Right atrium auricular region (tissue), 2 donors: ENCODE measurements at regions not wholly inside any gene's neighbourhood (a gene's known extent, or its start where the extent isn't known, plus 50 kb on each side); places are given as distances from the start of the nearest gene placed in this dataset.

Experiments
- DNase-seq: peaks from one replicate; pipeline ENCODE4 v3.0.0-alpha.2; 2019; ENCODE audit warnings: low spot score
- H3K27ac ChIP-seq, 2 donors: fragments of 200-600 bp; sonication (generic); 1 replicate in 1 of 2; 2 replicates in 1 of 2; pipeline ENCODE4 v1.5.1; 2016 to 2019
- H3K27me3 ChIP-seq, 2 donors: fragments of 200-600 bp; sonication (generic); one replicate each; pipeline versions ENCODE4 v1.5.1 to v1.6.0; 2017 to 2019
- H3K36me3 ChIP-seq: fragments of 200-600 bp; sonication (generic); one replicate; pipeline ENCODE4 v1.5.1; 2016
- H3K4me1 ChIP-seq, 2 donors: fragments of 200-600 bp; sonication (generic); one replicate each; pipeline versions ENCODE4 v1.5.1 to v1.6.0; 2017 to 2019
- H3K4me3 ChIP-seq, 2 donors: fragments of 200-600 bp; sonication (generic); 1 replicate in 1 of 2; 2 replicates in 1 of 2; pipeline ENCODE4 v1.5.1; 2017 to 2019; ENCODE audit warnings: mild to moderate bottlenecking in 1 of 2, moderate library complexity in 1 of 2
- H3K9me3 ChIP-seq, 2 donors: fragments of 200-600 bp; sonication (generic); one replicate each; pipeline ENCODE4 v1.5.1; 2019
- TF ChIP-seq, protein P1 (sequence below), 2 donors: fragments of 200-600 bp; sonication (generic); IDR thresholded peaks; one replicate each; pipeline ENCODE4 v1.5.1; 2019; ENCODE audit warnings: antibody characterized with exemption in 2 of 2

DNA sequence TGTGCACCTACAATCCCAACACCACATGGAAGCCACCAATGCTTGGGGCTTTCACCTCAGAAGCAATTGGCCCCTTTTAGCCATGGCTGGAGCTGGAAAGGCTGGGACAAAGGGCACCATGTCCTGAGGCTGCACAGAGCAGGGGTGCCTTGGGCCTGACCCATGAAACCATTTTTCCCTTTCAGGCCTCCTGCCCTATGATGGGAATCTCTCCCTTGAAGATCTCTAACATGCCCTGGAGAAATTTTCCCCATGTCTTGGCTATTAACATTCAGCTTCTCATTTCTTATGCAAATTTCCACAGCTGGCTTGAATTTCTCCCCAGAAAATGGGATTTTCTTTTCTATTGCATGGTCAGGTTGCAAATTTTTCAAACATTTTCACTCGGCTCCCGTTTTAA, 823.6 kb downstream of the GALC start:
- Histone ChIP-seq H3K4me3 (no peak overlapping the region), H3K4me1 (no peaks in the 10 kb centered on the region), H3K27me3 (no peaks in the 10 kb centered on the region), H3K27ac (no peak overlapping the region), H3K9me3 (no peaks in the 10 kb centered on the region), H3K36me3 (no peaks in the 10 kb centered on the region)
- no peak for DNase-seq
- TF ChIP-seq, protein P1, sequence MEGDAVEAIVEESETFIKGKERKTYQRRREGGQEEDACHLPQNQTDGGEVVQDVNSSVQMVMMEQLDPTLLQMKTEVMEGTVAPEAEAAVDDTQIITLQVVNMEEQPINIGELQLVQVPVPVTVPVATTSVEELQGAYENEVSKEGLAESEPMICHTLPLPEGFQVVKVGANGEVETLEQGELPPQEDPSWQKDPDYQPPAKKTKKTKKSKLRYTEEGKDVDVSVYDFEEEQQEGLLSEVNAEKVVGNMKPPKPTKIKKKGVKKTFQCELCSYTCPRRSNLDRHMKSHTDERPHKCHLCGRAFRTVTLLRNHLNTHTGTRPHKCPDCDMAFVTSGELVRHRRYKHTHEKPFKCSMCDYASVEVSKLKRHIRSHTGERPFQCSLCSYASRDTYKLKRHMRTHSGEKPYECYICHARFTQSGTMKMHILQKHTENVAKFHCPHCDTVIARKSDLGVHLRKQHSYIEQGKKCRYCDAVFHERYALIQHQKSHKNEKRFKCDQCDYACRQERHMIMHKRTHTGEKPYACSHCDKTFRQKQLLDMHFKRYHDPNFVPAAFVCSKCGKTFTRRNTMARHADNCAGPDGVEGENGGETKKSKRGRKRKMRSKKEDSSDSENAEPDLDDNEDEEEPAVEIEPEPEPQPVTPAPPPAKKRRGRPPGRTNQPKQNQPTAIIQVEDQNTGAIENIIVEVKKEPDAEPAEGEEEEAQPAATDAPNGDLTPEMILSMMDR (IDR thresholded peaks at IDR 0.05), result no peak

DNA sequence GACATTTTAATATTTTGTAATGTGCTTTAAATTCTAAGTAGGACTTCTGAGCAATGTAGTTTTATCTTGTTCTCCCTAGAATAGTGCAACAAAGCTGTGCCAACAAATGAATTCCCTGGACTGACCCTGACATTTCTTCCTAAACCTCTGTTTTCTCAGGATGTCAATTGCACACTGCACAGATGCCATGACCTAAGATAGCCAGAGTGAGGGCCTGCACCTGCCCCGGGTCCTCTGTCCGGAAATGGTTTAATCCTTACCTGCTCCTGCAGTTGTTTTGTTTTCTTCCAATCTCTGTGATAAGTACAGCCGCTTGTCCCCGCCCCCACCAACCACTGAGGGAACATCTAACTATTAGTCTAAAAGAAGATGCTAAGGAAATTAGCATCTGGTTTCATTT, 831.5 kb downstream of the GALC start:
- Histone ChIP-seq H3K4me3 (no peak overlapping the region), H3K27ac (no peak overlapping the region), H3K27me3 (no peaks in the 10 kb centered on the region), H3K4me1 (no peaks in the 10 kb centered on the region), H3K9me3 (no peaks in the 10 kb centered on the region), H3K36me3 (no peaks in the 10 kb centered on the region)
- DNase-seq, result no peak
- TF ChIP-seq, protein P1 (IDR thresholded peaks at IDR 0.05), result no peak

DNA sequence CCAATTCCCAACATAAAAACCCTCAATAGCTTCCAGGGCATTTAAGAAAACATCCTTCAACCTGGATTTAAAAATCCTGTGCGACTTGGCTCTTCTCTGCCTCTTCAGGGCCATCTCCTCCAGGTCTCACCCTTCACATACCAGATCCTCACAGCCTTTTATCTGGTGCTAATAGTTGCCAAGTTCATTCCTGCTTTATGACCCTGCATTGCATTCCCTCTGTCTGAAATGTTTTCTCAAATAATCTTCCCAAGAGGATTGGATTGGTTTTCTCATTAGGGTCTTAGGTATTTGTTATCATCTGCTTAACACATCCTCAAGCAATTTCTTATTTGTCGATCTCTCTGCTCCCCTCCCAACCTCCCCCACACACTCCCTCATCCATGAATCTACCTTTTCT, 832.0 kb downstream of the GALC start:
- TF ChIP-seq, protein P1 (IDR thresholded peaks at IDR 0.05), result no peak
- Histone ChIP-seq H3K36me3 (no peaks in the 10 kb centered on the region), H3K27me3 (no peaks in the 10 kb centered on the region), H3K4me3 (no peak overlapping the region), H3K27ac (no peak overlapping the region), H3K9me3 (no peaks in the 10 kb centered on the region), H3K4me1 (no peaks in the 10 kb centered on the region)
- no peak for DNase-seq

DNA sequence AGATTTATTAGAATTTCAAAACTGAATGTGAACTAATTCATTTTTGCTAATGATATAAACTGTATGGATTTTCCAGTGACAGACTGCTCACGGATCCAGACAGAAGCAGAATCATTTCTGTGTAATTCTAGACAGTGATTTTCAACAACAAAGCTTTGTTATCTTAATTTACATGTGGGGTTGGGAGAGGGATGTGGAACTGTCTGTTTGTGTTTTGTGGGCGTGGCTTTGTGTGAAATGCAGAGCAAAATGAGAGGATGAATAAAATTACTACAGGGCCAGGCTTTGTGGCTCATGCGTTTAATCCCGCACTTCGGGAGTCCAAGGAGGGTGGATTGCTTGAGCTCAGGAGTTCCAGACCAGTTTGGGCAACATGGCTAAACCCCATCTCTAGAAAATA, 834.7 kb downstream of the GALC start:
- H3K9me3 ChIP-seq, result no peaks in the 10 kb centered on the region
- H3K4me3 ChIP-seq, result no peak overlapping the region

DNA sequence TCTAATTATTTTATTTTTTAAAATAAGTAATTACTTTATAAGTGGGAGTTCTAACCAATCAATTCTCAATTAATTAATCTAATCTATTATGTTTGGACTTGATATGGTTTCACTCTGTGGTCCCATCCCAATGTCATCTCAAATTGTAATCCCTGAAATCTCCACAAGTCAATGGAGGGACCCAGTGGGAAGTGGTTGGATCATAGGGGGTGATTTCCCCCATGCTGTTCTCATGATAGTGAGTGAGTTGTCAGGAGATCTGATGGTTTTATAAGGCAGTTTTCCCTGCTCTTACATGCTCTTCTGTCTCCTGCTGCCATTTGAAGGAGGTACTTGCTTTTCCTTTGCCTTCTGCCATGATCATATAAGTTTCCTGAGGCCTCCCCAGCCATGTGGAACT, 836.1 kb downstream of the GALC start:
- Histone ChIP-seq H3K36me3 (no peaks in the 10 kb centered on the region), H3K9me3 (no peaks in the 10 kb centered on the region), H3K4me1 (no peaks in the 10 kb centered on the region), H3K27ac (no peak overlapping the region), H3K4me3 (no peak overlapping the region), H3K27me3 (no peaks in the 10 kb centered on the region)
- no peak for DNase-seq
- TF ChIP-seq, protein P1 (IDR thresholded peaks at IDR 0.05), result no peak

More for the DNA sequence above, 834.7 kb downstream of the GALC start:
- no peak for DNase-seq
- Histone ChIP-seq H3K27me3 (no peaks in the 10 kb centered on the region), H3K27ac (no peak overlapping the region), H3K4me1 (no peaks in the 10 kb centered on the region), H3K36me3 (no peaks in the 10 kb centered on the region)
- TF ChIP-seq, protein P1 (IDR thresholded peaks at IDR 0.05), result no peak

DNA sequence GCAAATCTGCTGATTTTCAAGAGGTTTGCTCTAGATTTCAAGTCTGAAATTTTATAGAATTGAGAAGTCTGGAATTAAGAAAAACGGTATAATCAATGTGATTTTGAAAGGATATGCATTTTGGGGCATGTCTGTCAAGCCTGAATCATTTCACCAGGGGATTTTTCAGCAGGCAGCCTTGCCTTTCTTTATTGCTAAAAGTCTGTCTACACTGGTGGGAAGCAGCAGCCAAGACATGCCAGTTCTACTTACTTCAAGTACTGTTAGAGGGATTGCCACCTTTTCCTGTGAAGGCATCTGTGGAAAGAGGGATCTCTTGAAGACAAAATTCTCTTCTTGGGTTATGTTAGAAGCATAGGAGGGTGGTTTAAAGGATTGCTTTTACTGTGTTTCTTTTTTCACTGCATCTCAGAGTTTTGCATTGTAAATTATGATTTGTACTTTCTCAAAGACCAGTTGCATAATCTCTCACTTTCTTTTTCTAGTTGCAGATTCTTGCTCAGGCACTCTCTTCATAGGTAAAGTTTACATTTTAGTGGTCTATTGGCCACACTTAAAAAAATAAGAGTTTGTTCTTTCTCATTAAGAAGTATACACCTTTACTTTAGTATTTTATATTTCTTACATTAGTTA, 837.0 kb downstream of the GALC start:
- no peak overlapping the region for H3K4me3 ChIP-seq
- no peaks in the 10 kb centered on the region for H3K4me1 ChIP-seq
- no peaks in the 10 kb centered on the region for H3K36me3 ChIP-seq
- H3K27me3 ChIP-seq, result no peaks in the 10 kb centered on the region
- no peak for DNase-seq
- no peak overlapping the region for H3K27ac ChIP-seq
- TF ChIP-seq, protein P1 (IDR thresholded peaks at IDR 0.05), result no peak
- no peaks in the 10 kb centered on the region for H3K9me3 ChIP-seq
